K562 (cell line): ENCODE measurements at regions not wholly inside any gene's neighbourhood (a gene's known extent, or its start where the extent isn't known, plus 50 kb on each side); places are given as distances from the start of the nearest gene placed in this dataset.

Experiments
- ATAC-seq: fragments of 200-7000 bp; cut with Tn5 transposase; 3 replicates; pipeline ENCODE4 v1.9.1; 2020; ENCODE audit warnings: moderate library complexity
- BruUV-seq: library from RNA; stranded (reverse); fragments of 400-500 nt; replicated peaks from 2 replicates; lab custom pipeline; 2021; lab: Mats Ljungman, UMichigan
- CTCF ChIA-PET: fragments of 300-600 bp; formaldehyde crosslinking; extraction: SDS; loops from one replicate; lab custom pipeline; 2021; ENCODE audit warnings: low intra/inter-chr PET ratio; lab: Yijun Ruan, JAX
- POLR2A ChIA-PET: fragments of 300-600, 350-650 bp; sonication (Branson Sonifier 250); formaldehyde crosslinking; extraction: SDS; loops from one replicate; lab custom pipeline; 2021; ENCODE audit warnings: antibody characterized with exemption, inconsistent platforms; lab: Yijun Ruan, JAX
- DNase-seq, 4 experiments: peaks; one replicate each; pipeline versions ENCODE4 v3.0.0 to v3.0.0-alpha.2; 2011 to 2018; ENCODE audit warnings: low spot score in 3 of 4, mixed read lengths in 3 of 4; ENCODE audit errors: extremely low read depth in 1 of 4
- FAIRE-seq: peaks from 2 replicates; lab custom pipeline; 2011; peaks lifted over from hg19 to GRCh38; lab: Jason Lieb, UNC
- H2AFZ ChIP-seq: 2 replicates; pipeline ENCODE4 v1.6.0; 2011; ENCODE audit warnings: low read depth, low read length, control low read depth, inconsistent platforms
- H3K27ac ChIP-seq: fragments of 200-600 bp; 3 replicates; pipeline ENCODE4 v1.8.0; 2011; ENCODE audit warnings: low read depth, mild to moderate bottlenecking, control low read depth, inconsistent platforms, low read length, moderate library complexity, mixed read lengths; ENCODE audit errors: extremely low read depth
- H3K27me3 ChIP-seq, 2 experiments: fragments of 300-600 bp in 1 of 2; 2 replicates in 1 of 2; 3 replicates in 1 of 2; pipeline versions ENCODE4 v1.6.0 to v1.8.0; 2011; ENCODE audit warnings: inconsistent platforms in 2 of 2, low read length in 2 of 2, mild to moderate bottlenecking in 1 of 2, mixed read lengths in 1 of 2, moderate library complexity in 1 of 2; ENCODE audit not compliant: control insufficient read depth in 2 of 2, insufficient read depth in 2 of 2
- H3K36me3 ChIP-seq: fragments of 300-600 bp; 3 replicates; pipeline ENCODE4 v1.8.0; 2011; ENCODE audit warnings: mild to moderate bottlenecking, low read length, inconsistent platforms; ENCODE audit not compliant: control insufficient read depth, insufficient read depth
- H3K4me1 ChIP-seq, 2 experiments: fragments of 200-600 bp in 1 of 2; replicated peaks in 1 of 2; 2 replicates in 1 of 2; 3 replicates in 1 of 2; pipeline versions ENCODE4 v1.5.1 to v1.8.0; 2011; ENCODE audit warnings: inconsistent platforms in 2 of 2, low read length in 2 of 2, mild to moderate bottlenecking in 1 of 2, mixed read lengths in 1 of 2, moderate library complexity in 1 of 2; ENCODE audit not compliant: control insufficient read depth in 2 of 2, insufficient read depth in 2 of 2
- H3K4me2 ChIP-seq: 2 replicates; pipeline ENCODE4 v1.6.1; 2011; ENCODE audit warnings: low read length, control low read depth, inconsistent platforms, mixed read lengths; ENCODE audit not compliant: insufficient read depth
- H3K4me3 ChIP-seq: fragments of 200-600 bp; sonication (generic), shearing (Covaris generic); 2 replicates; pipeline ENCODE4 v1.5.1; 2016; ENCODE audit warnings: control low read depth, inconsistent platforms
- H3K79me2 ChIP-seq: fragments of 200-600 bp; 3 replicates; pipeline ENCODE4 v1.8.0; 2011; ENCODE audit warnings: low read length, inconsistent platforms; ENCODE audit not compliant: control insufficient read depth, insufficient read depth
- H3K9ac ChIP-seq, 2 experiments: 2 replicates each; pipeline versions ENCODE4 v1.6.0 to v1.6.1; 2011; ENCODE audit warnings: low read depth in 2 of 2, low read length in 2 of 2, control low read depth in 1 of 2, inconsistent platforms in 1 of 2, mild to moderate bottlenecking in 1 of 2, mixed read lengths in 1 of 2; ENCODE audit not compliant: insufficient read depth in 1 of 2
- H3K9me1 ChIP-seq: one replicate; pipeline ENCODE4 v1.6.0; 2011; ENCODE audit warnings: inconsistent platforms, mild to moderate bottlenecking, low read length, moderate library complexity; ENCODE audit not compliant: control insufficient read depth, insufficient read depth
- H3K9me3 ChIP-seq: replicated peaks from 2 replicates; pipeline ENCODE4 v1.5.1; 2011; ENCODE audit warnings: low read depth, low read length, inconsistent platforms; ENCODE audit not compliant: control insufficient read depth, insufficient read depth
- H4K20me1 ChIP-seq: replicated peaks from 2 replicates; pipeline ENCODE4 v1.6.1; 2011; ENCODE audit warnings: low read length, inconsistent platforms, mixed read lengths; ENCODE audit not compliant: control insufficient read depth, insufficient read depth
- KLF10 ChIP-seq: fragments of 250-450 bp; sonication (Bioruptor Pico); IDR thresholded peaks from 2 replicates; pipeline ENCODE4 v1.6.1; 2021; ENCODE audit warnings: matching md5 sums
- PHF20 ChIP-seq: fragments of 450-650 bp; IDR thresholded peaks from 2 replicates; pipeline ENCODE4 v1.6.1; 2018; ENCODE audit not compliant: partially characterized antibody
- PTRF ChIP-seq: fragments of 450-650 bp; IDR thresholded peaks from 2 replicates; pipeline ENCODE4 v1.6.1; 2016; ENCODE audit warnings: mild to moderate bottlenecking, missing genetic modification characterization, missing compliant biosample characterization
- SIRT6 ChIP-seq: IDR thresholded peaks from one replicate; pipeline ENCODE4 v1.6.1; 2012; ENCODE audit warnings: low read depth, mild to moderate bottlenecking, control low read depth, inconsistent platforms, low read length, moderate library complexity
- ZNF174 ChIP-seq: fragments of 250-450 bp; sonication (Bioruptor Pico); IDR thresholded peaks from 2 replicates; pipeline ENCODE4 v1.4.0; 2020; ENCODE audit warnings: mild to moderate bottlenecking
- WGBS: fragments of 100-300 bp; shearing (Covaris generic); methylation state at CpG from one replicate; pipeline ENCODE4 v1.1.6; 2016; ENCODE audit warnings: low coverage, mixed read lengths; ENCODE audit not compliant: insufficient coverage; ENCODE audit errors: missing lambda C conversion rate; 5-methylcytosine and 5-hydroxymethylcytosine counted together
- in situ Hi-C: fragments of 300-500 bp; cut with MboI; formaldehyde crosslinking; loops from 4 replicates; pipeline ENCODE4 v1.15.0; 2018; ENCODE audit warnings: inconsistent platforms, mixed read lengths
- intact Hi-C: fragments of 100-400 bp; cut with micrococcal nuclease; formaldehyde crosslinking; loops from 2 replicates; pipeline ENCODE4 v1.14.2; 2022
- TF ChIP-seq, protein P1 (sequence below): fragments of 250-450 bp; sonication (Bioruptor Pico); IDR thresholded peaks from 2 replicates; pipeline ENCODE4 v1.5.0; 2021
- TF ChIP-seq, protein P2 (sequence below): fragments of 200-800 bp; sonication (Bioruptor generic); IDR thresholded peaks from 2 replicates; pipeline ENCODE4 v1.6.1; 2017; ENCODE audit warnings: missing genetic modification characterization, missing compliant biosample characterization
- TF ChIP-seq, protein P3 (sequence below): fragments of 250-450 bp; sonication (Bioruptor Pico); IDR thresholded peaks from 2 replicates; pipeline ENCODE4 v1.4.0; 2020; ENCODE audit warnings: mild to moderate bottlenecking, moderate library complexity, borderline replicate concordance

DNA sequence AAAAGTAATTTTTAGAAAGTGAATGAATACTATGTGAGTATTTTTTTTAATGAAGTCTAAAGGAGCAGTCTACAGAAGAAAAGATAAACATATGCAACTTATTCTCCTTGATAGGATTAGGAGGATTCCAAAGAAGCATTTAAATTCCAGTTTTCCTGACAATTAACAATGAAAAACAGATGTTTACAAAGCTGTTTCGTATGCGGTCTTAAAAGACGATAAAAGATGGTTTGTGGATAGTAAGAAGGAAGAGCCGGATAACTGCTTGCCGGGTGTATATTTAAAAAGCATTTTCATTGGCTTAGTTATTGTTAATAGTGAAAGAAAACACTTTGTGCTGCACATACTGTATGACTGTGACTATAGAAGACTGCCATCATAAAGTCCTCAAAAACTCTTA, 120.0 kb upstream of the C11orf58 start:
- TF ChIP-seq SIRT6: no peak
- TF ChIP-seq, protein P1, sequence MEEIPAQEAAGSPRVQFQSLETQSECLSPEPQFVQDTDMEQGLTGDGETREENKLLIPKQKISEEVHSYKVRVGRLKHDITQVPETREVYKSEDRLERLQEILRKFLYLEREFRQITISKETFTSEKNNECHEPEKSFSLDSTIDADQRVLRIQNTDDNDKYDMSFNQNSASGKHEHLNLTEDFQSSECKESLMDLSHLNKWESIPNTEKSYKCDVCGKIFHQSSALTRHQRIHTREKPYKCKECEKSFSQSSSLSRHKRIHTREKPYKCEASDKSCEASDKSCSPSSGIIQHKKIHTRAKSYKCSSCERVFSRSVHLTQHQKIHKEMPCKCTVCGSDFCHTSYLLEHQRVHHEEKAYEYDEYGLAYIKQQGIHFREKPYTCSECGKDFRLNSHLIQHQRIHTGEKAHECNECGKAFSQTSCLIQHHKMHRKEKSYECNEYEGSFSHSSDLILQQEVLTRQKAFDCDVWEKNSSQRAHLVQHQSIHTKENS (CRISPR knock-in tag): no peak
- no peak for TF ChIP-seq PHF20
- TF ChIP-seq, protein P2, sequence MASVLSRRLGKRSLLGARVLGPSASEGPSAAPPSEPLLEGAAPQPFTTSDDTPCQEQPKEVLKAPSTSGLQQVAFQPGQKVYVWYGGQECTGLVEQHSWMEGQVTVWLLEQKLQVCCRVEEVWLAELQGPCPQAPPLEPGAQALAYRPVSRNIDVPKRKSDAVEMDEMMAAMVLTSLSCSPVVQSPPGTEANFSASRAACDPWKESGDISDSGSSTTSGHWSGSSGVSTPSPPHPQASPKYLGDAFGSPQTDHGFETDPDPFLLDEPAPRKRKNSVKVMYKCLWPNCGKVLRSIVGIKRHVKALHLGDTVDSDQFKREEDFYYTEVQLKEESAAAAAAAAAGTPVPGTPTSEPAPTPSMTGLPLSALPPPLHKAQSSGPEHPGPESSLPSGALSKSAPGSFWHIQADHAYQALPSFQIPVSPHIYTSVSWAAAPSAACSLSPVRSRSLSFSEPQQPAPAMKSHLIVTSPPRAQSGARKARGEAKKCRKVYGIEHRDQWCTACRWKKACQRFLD (CRISPR knock-in tag): no peak
- no peak for TF ChIP-seq PTRF
- TF ChIP-seq, protein P3, sequence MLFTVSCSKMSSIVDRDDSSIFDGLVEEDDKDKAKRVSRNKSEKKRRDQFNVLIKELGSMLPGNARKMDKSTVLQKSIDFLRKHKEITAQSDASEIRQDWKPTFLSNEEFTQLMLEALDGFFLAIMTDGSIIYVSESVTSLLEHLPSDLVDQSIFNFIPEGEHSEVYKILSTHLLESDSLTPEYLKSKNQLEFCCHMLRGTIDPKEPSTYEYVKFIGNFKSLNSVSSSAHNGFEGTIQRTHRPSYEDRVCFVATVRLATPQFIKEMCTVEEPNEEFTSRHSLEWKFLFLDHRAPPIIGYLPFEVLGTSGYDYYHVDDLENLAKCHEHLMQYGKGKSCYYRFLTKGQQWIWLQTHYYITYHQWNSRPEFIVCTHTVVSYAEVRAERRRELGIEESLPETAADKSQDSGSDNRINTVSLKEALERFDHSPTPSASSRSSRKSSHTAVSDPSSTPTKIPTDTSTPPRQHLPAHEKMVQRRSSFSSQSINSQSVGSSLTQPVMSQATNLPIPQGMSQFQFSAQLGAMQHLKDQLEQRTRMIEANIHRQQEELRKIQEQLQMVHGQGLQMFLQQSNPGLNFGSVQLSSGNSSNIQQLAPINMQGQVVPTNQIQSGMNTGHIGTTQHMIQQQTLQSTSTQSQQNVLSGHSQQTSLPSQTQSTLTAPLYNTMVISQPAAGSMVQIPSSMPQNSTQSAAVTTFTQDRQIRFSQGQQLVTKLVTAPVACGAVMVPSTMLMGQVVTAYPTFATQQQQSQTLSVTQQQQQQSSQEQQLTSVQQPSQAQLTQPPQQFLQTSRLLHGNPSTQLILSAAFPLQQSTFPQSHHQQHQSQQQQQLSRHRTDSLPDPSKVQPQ (CRISPR knock-in tag): no peak
- TF ChIP-seq KLF10 (CRISPR knock-in tag): no peak
- no peak for TF ChIP-seq ZNF174 (CRISPR knock-in tag)
- H3K4me1 ChIP-seq: peaks cover under 1 to 8% of the 10 kb centered on the region in 2 experiments; a peak in 3 of 5 replicates
- H3K9ac ChIP-seq: no peak overlapping the region
- no peaks in the 10 kb centered on the region for H4K20me1 ChIP-seq
- intact Hi-C loops: loop anchor here (5.0 to 10.0 kb wide), 2 partner anchors 764 to 856 kb away; no protein-coding TSS in a partner anchor
- FAIRE-seq: no peak
- H3K27me3 ChIP-seq: peaks cover 0 to 2% of the 10 kb centered on the region in 2 experiments; a peak in 2 of 5 replicates
- in situ Hi-C loops: loop anchor here (25.0 kb wide), 1 partner anchor 781 kb away; no protein-coding TSS in a partner anchor
- H3K9me1 ChIP-seq: no peaks in the 10 kb centered on the region
- 7% methylated on average over 5 of the region's 5 CpGs for WGBS
- no peak for DNase-seq
- CTCF ChIA-PET: no interaction called here
- H3K9me3 ChIP-seq: no peaks in the 10 kb centered on the region
- no peak overlapping the region for H3K4me2 ChIP-seq
- no peaks in the 10 kb centered on the region for H3K36me3 ChIP-seq
- H3K4me3 ChIP-seq: no peak overlapping the region
- H3K27ac ChIP-seq: no peak overlapping the region
- POLR2A ChIA-PET: no interaction called here
- no TSS peak for BruUV-seq
- H2AFZ ChIP-seq: no peak overlapping the region
- ATAC-seq: no peak
- no peaks in the 10 kb centered on the region for H3K79me2 ChIP-seq
